CD4-positive, alpha-beta T cell treated with Interleukin-4 for 4 hours (primary cell): ENCODE measurements at regions not wholly inside any gene's neighbourhood (a gene's known extent, or its start where the extent isn't known, plus 50 kb on each side); places are given as distances from the start of the nearest gene placed in this dataset.

Source experiments
- DNase-seq: peaks from one replicate; pipeline ENCODE4 v3.0.0-alpha.2; 2020

DNA sequence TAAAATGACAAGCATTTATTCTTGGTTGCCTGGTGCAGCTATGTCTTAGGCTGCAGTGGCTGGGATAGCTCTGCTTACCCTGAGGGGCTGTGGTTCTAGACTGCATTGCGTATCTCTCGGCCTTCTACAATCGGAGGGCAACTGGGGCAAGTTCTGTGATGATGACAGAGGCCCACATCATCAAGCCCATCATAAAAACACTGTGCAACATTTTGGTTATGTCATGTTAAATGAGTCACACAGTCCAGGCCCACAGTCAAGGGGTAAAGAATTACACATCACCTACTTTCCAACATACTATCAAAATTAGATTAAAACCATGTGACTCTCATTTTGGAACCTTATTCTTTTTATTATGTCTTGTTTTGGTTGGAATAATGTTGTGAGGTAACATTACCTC lies 120.2 kb upstream of the GUCY1A1 start:
- no peak for DNase-seq

DNA sequence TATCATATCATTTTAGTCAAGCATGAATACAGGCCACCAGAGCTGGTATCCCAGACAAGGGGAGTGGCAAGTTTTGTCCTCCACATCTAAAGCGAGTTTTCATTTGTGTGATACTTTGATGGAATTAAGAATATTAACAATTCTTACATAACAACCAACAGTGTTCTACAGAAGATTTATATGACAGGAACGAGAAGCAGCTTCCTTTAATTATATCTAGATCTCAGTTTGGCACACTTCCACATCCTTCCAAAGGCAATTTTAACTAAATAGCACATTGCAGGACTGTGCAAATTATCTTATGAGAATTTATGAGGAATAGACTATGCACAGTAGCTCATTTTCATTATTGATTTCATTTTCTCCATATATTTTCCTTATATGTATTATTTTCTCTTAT lies 121.2 kb upstream of the GUCY1A1 start:
- no peak for DNase-seq

DNA sequence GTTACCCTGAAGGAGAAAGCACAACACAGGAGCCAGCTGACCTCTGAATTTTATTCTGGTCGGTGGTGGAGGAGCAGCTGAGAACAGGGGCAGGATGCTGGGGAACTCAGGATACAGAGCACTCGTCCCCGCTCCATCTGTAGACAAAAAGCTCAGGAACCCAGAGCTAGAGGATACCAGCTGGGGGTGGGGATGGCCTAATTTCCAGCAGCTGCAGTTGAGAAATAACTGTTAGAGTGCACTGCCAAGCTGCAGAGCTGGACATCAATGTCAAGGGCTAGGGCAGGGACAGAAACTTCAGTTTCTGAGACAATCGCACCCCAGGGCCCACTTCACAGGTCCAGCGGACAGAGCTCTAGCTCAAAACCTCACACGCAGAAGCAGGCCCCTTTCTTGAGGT lies 122.1 kb upstream of the GUCY1A1 start:
- DNase-seq: no peak

DNA sequence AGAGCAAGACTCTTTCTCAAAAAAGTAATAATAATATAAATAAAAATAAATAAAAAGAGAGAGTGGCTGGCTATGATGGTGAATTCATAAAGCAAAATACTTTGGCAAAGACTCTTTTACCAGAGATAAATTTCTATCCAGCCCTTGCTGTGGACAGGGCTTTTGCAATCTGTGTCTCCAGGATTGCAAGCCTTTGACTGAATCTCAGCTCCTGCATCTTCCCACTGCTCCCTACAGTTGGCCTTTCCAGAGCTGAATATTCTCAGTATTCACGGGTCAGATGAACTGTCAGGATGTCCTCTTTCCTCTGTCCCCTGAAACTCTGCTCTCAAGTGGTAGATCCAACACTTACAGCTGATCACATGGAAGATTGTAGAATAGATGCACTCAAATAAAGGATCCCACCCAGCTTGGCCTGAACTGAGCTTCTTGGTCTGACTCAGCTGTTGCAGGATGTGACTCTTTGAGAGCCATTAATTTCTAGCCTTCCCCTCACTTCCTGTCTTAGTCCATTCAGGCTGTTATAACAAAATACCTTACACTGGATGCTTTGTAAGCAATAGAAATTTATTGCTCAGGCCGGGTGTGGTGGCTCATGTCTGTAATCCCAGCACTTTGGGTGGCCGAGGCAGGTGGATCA lies 123.4 kb upstream of the GUCY1A1 start:
- no peak for DNase-seq

DNA sequence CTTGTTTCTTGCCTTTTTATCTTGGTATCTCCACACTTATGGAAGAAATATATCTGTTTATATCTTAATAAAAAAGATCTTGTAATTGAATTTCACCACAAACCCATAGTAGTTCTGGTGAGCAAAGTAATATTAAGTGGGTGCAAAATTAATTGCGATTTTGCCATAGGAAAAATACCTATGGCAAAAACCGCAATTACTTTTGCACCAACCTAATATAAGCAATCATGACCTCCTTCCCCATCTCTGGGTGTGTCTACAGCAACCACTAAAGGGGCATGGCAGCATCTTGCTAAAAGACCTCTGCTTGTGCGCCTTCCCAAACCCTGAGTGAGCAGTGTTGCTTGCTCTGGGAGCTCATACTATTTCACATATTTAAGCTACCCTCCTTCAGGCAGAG lies 124.2 kb upstream of the GUCY1A1 start:
- DNase-seq: no peak

DNA sequence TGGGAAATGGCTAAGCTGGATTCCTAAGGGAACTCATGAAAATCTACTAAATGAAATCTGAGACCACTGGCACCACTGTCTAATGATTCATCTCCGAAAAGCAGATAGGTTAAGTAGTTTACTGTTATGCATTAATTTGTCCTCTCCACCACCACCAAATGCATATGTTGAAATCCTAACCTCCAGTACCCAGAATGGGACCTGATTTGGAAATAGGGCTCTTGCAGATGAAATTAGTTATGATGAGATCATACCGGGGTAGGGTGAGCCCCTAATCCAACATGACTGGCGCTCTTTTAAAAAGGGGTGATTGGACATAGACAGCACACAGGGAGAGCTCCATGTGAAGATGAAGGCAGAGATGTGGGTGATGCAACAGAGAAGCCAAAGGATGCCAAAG lies 124.9 kb upstream of the GUCY1A1 start:
- no peak for DNase-seq

DNA sequence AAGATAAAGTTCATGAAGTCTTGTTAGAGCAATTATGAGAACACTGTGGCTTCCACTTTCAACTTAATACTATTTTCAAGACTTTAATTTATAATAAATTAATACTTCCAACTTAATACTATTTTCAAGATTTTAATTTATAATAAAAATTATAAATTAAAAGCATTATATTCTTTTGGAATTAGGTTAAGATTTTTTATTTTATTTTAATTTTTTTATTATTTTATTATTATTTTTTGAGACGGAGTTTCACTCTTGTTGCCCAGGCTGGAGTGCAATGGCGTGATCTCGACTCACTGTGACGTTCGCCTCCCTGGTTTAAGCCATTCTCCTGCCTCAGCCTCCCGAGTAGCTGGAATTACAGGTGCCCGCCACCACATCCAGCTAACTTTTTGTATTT lies 126.0 kb upstream of the GUCY1A1 start:
- no peak for DNase-seq

DNA sequence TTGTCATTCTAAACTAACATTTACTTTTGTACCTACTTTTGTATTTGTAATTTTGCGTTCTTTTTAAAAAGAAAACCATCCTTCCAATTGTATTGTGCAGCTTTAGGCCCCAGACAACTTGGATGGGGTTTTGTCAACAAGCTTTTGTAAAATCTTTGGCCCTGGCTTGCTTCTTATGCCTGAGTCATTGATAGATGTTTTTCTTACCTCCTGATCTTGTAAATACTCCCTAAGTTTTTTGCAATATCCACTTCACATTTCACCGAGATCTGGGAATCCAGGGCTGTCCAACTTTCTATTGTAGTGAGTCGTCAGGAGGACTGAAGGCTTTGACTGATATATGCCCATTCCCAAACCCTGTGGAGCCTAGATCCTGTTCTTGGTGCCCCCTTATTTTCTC lies 126.9 kb upstream of the GUCY1A1 start:
- DNase-seq: no peak

DNA sequence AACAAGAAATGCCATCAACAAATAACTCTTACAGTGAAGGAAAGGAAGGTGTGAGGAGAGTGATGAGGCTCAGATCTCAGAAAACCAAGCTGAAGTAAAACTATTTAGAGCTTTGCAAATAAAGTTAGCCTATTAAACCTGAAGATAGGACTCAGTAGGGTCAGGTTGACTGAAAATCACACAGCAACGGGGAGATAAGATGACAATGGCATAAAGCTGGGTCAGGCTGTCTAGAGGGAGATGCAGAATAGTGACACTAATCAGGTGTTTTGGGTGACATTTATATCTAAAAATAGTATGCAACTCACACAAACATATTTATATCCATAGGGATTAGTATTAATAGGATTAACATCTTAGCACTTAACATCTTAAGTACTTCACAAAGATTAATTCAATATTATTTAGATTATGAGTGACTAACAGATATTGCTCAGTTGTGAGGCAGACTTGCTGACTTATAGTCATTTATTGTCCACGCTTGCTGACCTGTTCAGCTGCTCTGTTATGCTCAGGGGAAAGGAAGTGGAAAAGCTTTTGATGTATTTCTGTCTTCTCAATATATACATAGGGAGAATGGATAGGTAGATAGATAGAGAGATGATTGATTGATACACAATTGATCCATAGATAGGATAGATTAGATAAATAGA lies 130.7 kb upstream of the GUCY1A1 start:
- no peak for DNase-seq

DNA sequence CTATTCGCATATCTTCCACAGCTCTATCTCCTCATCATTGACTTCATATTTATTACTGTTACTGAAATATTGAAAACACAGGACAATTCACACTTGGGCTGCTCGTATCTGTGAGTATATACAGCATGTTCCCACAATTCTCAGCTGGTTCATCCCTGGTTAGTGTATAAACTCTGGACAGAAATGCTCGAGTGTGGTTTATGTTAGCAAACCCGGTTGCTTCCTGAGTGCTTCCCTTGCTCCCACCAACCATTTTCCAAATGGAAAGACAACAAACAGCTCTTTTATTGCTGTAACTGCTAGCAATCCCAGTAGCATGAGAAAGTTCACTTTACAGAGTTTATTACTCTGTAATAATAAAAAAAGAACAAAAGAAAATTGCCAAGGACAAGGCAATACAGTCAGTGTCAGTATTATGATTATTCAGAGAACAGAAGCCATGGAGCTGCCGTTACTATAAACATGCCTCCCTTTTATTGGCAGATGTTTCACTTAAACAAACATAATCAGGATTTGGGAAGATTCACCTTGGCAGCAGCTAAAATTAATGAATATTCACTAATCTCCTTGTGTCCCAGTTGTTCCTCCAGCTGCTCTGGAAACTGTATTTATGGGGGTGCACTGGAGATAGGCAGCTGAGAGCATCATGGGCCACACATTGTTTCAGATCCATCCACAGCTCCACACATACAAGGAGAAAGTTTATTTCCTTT lies 134.1 kb upstream of the GUCY1A1 start:
- no peak for DNase-seq

DNA sequence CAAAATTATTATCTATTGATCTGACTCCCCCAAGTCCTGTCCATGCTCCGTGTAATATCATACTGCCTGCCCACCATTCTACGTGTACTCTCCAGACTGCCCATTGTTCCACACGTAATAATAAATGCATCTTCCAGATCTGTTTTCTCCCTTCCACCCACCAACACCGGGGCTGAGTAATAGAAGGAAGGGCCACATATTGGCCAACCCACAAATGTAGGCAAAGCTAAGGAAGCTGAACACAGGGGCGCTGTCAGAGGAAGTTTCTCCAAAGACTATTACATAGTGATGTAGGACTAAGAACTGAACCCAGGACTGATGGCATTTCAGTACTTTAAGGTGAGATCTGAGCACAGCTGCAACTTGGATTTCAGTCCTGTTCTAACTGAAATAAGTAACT lies 135.8 kb upstream of the GUCY1A1 start:
- DNase-seq: no peak

DNA sequence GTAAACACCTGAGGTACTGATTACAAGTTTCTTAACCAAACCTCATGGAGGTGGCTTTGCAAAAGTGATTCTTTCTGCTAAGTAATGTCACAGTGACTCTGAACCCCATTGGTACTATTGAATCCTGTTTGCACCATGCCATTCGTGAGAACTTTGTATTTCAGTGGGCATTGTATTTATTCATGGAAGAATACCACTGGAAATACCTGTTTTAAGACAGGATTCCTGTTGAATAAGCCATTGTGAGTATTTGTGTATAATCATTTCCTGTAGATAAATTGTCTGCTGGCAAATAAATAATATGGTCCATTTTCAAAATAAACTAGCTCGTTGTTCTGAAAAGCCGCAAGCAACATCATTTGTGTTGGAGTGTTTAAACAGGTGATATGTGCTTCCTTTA lies 136.4 kb upstream of the GUCY1A1 start:
- no peak for DNase-seq

DNA sequence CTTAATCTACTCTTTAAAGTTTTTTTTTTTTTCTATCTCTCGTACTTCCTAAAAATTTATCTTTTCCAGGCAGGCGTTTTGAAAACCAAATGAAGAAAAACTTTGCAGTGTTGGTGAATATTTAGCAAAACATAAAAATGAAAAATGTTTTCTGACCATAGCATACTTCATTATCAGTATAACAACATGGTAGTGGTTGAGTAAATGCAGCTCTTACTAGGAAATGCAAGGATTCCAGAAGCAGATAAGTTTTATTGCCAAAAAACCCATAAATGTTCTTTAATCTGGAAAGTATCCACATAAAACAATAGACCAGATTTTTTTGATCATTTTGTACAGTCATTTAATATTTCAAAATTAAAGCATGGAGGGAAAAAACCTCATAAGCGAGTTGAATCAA lies 136.9 kb upstream of the GUCY1A1 start:
- DNase-seq: no peak

DNA sequence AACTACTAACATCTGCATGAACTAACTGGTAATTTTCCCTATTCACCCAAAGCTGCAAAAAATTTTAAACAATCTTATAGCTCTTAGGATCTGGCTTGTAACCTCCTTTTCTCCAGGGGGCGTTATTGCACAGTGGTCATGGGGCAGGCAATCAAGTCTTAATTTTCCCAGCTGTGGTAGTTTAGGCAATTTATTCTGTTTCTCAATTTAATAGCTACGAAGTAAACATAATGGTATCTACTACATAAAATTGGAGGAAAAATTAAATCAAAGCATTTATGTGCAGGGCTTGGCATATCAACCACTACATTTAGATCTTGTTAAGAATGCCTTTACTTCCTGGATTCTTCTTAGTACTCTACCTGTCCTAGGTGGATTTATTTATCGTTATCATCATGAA lies 137.4 kb upstream of the GUCY1A1 start:
- no peak for DNase-seq

DNA sequence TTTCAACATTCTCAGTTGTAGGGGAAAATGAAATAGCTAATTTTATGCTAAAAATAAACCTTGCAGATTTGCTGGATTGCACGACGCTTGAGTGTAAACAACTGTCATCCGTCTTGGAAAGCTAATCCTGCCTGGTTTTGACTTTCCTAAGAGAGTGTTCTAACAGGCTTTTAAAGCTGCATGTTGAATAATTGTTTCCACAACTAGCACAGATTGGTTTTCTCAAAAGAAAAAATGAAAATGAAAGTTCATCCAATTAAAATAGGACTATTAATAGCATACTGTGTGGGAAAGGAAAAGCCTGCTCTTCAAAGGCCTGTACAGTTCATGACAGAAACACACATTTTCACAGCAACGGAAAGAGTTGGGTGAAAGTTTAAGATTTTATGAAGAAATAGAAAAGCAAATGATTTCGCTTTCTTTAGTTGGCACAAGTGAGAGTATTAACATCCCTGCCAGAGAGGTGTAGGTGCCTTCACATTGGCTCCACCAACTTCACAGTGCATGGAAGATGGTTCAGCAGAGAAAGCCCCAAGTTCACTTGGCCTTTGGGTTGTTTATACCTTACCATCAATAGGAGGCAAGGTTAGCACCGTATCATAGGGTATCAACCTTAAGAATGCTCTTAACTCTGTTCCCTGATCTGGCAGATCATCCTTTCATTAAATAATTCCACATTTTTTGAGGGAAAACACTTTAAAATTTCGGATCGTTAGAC lies 140.0 kb upstream of the GUCY1A1 start:
- DNase-seq: no peak

DNA sequence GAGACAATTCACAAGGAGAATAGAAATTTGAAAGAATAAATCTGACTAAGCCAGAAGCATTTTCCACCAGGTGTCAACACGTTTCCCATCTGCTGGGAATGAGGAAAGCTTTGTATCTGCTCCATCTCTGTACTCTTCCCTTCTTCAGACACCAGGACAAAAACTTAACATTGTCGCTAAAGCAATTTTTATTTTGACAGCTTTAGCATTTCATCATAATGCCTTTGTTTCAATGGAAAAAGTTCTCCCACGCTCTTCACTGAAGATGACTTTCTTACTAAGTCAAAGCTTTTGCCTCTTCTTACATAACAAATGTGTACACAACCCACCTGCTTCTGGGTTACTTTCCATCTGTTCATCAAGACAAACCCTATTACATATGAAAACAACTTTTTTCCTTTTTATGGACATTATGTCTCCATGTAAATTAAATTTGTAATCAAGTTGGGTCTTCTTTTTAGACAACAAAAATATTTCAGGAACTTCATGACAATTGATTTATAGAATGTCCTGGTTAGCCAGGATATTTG lies 141.7 kb upstream of the GUCY1A1 start:
- no peak for DNase-seq

DNA sequence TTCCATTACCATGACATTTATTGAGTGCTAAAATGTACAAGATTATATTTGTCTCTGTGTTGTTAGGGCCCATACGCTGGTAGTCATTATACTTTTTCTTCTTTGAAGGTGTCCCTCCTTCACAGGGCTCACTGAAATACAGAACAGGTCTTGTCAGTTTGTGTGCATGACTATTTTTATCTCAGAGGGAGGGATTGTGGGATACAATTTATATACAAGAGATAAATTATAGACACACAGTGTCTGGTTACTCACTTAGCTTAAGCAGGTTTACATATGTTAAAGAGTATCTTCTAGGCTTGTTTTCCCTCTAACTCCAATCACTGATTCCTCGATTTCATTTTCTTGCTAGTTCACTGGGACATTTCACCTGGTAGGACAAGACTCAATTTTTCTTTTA lies 143.3 kb upstream of the GUCY1A1 start:
- DNase-seq: no peak

DNA sequence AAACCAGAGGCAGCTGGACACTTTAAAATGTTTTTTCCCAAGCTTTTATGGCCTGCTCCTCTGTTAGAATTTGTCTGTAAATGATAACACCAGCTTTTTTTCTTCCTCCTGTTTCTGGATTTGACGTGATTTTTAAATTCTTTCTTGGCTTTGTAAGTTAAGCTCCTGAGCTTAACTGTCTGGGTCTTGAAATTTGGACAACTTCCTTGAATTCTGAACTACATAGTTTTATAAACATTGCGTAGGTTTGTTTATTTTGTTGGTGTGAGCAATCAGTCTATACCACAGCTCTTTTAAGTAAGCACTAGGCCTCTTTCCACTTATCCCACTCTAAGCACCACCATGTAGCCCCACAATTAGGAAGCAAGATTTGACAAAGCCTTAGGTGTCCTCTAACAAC lies 144.4 kb upstream of the GUCY1A1 start:
- DNase-seq: no peak

DNA sequence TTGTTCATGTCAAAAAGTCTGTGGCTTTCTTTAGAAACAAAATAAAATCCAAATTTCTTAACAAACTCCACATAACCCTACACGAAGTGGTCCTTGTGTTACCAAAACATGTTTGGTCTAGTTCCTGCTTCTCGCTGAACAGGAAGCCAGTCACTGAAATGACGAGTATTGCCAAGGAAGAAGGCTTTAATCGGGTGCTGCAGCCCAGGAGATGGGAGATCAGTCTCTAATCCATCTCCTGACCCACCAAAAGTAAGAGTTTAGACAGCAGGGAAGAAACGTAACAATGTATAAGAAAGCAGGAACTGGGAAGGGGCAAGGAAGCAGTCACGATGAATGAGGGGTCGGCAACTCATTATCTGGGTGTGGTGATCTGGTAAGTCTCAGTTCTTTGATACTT lies 144.6 kb upstream of the MAP9 start:
- DNase-seq: no peak

DNA sequence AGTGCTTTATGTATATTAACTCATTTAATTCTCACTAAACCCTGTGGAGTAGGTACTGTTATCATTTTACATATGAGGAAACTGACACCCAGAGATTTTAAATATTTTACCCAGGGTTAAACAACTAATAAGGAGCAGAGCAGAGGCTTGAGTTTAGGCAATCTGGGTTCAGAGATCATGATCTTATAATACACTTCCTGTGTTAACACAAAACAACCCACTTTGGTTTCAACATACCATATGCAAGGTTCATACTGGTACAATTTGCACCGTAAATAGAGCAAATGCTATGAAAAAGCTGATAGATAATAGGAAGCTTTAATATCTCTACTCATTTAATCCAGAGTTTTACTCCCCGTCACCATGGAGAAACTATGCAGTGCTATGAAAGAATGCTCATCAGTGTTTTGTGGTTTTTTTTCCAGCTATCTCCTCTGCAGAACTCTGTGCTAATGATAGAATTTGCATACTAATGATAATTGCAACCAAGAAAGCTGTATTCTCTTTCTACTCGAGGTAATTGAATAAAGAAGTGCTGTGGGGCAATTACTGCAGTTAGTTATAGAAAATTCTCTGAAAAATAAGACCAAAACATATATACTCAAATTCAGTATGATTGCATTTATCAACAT lies 138.8 kb upstream of the MAP9 start:
- no peak for DNase-seq

DNA sequence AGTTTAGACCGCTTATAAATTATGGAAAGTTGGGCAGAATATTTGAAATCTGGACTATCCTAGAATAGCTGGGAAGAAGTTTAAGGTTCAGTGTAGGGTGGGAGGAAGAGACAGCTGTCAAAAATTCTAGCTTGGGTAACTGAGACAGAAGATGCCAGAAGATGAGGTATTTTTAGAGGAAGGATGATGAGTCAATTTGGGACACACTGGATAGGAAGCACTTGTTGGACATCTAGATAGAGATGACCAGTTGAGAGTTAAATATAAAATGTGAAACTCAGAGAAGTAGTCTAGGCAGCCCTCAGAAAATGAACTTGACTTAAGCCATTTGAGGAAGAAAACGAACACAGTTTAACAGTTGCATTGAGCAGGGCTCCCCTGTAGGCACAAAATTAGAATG lies 137.9 kb upstream of the MAP9 start:
- no peak for DNase-seq

DNA sequence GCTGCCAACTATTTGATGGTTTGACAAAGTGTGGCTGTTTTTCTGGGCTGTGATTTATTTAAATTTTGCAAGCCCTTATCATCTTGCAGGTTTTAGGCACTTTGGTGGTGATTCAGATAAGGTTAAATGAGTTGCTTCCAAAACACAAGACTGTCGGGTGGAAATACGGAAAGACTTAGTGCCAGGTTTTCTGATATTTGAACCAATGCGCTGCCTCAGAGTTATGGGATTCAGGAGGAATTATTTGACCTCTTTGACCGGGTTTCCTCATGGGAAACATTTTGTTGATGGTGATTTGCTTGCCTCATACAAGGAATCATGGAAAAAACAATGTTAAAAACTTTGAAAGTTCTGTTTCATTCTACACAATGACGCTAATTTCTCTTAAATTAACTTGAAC lies 136.1 kb upstream of the MAP9 start:
- no peak for DNase-seq

DNA sequence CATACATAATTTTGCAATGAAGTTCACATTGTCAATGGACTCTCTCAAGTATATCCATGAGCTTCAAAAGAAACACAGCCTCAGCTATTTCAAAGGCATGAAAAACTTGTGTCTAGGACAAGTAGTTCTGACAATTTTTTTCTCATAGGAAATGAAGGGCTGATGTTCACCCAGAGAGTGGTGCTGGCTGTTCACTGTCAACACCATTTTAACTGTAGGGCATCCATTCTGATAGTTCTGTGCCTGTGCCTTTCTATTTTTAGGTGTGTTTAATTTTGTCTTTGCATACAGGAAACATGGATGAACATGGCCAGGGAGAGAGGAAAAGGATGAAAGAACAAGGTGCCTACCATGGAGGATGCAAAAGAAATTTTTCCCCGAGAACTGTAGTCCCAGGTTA lies 135.3 kb upstream of the MAP9 start:
- no peak for DNase-seq
